HG03571 (cell line): ENCODE measurements at regions not wholly inside any gene's neighbourhood (a gene's known extent, or its start where the extent isn't known, plus 50 kb on each side); places are given as distances from the start of the nearest gene placed in this dataset.
"Not testable (repeated sequence)": the region's sequence is repeated elsewhere in the genome, so short reads cannot be mapped to it uniquely, and the experiment has no call there.

Source experiments
- ATAC-seq: cut with Tn5 transposase; IDR thresholded peaks from one replicate; pipeline ENCODE4 v1.9.1; 2021; ENCODE audit not compliant: unreplicated experiment

GRCh38 chr12:115375186-115375991 is 691.4 kb upstream of the TBX3 start:
- ATAC-seq = peak; percentile 82

GRCh38 chr12:115374480-115375185 is 690.7 kb upstream of the TBX3 start:
- peak; percentile 30 for ATAC-seq

GRCh38 chr12:115371711-115372110 is 687.7 kb upstream of the TBX3 start:
- ATAC-seq = no peak

GRCh38 chr12:115370650-115371049 is 686.7 kb upstream of the TBX3 start:
- ATAC-seq = no peak

- no peak for ATAC-seq
These were observed 686.2 kb upstream of the TBX3 start for GRCh38 chr12:115370207-115370606.

GRCh38 chr12:115366277-115366676 is 682.3 kb upstream of the TBX3 start:
- ATAC-seq = not testable (repeated sequence)

GRCh38 chr12:115365765-115366164 is 681.8 kb upstream of the TBX3 start:
- ATAC-seq = not testable (repeated sequence)

GRCh38 chr12:115364921-115365320 is 680.9 kb upstream of the TBX3 start:
- ATAC-seq = no peak

GRCh38 chr12:115362339-115362976 is 678.5 kb upstream of the TBX3 start:
- no peak for ATAC-seq

- ATAC-seq = no peak
These were observed 673.7 kb upstream of the TBX3 start for GRCh38 chr12:115357681-115358080.

GRCh38 chr12:115355301-115355700 is 671.3 kb upstream of the TBX3 start:
- ATAC-seq = no peak

- no peak for ATAC-seq
These were observed 670.3 kb upstream of the TBX3 start for GRCh38 chr12:115354007-115354890.

GRCh38 chr12:115353467-115353866 is 669.5 kb upstream of the TBX3 start:
- no peak for ATAC-seq

- ATAC-seq = no peak
These were observed 667.6 kb upstream of the TBX3 start for GRCh38 chr12:115351514-115352077.

- ATAC-seq = no peak
These were observed 665.7 kb upstream of the TBX3 start for GRCh38 chr12:115349711-115350110.

- no peak for ATAC-seq
These were observed 664.3 kb upstream of the TBX3 start for GRCh38 chr12:115348301-115348700.

GRCh38 chr12:115343601-115344000 is 659.6 kb upstream of the TBX3 start:
- ATAC-seq = no peak

GRCh38 chr12:115343008-115343407 is 659.0 kb upstream of the TBX3 start:
- no peak for ATAC-seq

GRCh38 chr12:115341442-115341841 is 657.5 kb upstream of the TBX3 start:
- no peak for ATAC-seq

- ATAC-seq = no peak
These were observed 654.8 kb upstream of the TBX3 start for GRCh38 chr12:115338566-115339294.
